GM13977 (cell line): ENCODE measurements at regions not wholly inside any gene's neighbourhood (a gene's known extent, or its start where the extent isn't known, plus 50 kb on each side); places are given as distances from the start of the nearest gene placed in this dataset.

Experiments used
- DNase-seq: peaks from one replicate; pipeline ENCODE4 v3.0.0; 2012; ENCODE audit warnings: low spot score
- CTCF ChIP-seq: IDR thresholded peaks from 2 replicates; pipeline ENCODE4 v1.5.1; 2012; ENCODE audit warnings: mild to moderate bottlenecking, control low read depth; ENCODE audit not compliant: insufficient read depth; ENCODE audit errors: extremely low read depth, missing control alignments
- in situ Hi-C: fragments of 300-500 bp; cut with MboI; formaldehyde crosslinking; loops from one replicate; pipeline ENCODE4 v1.12.0; 2022; ENCODE audit warnings: low sequenced_read_pairs, low pct_unique_long_range_greater_than_20kb, mixed read lengths, inconsistent platforms; ENCODE audit not compliant: unreplicated experiment

- DNase-seq: no peak
- no peak for TF ChIP-seq CTCF
- in situ Hi-C loops: no loop called here
Measured at GRCh38 chr6:102799051-102799450, 1405.5 kb downstream of the GRIK2 start.

- in situ Hi-C loops: no loop called here
- TF ChIP-seq CTCF: peak; percentile 4
- DNase-seq: no peak
Measured at GRCh38 chr6:102798636-102799035, 1405.1 kb downstream of the GRIK2 start.

- in situ Hi-C loops: no loop called here
- DNase-seq: no peak
- TF ChIP-seq CTCF: no peak
Measured at GRCh38 chr6:102793752-102794151, 1400.2 kb downstream of the GRIK2 start.

GRCh38 chr6:102774326-102774725, 1380.8 kb downstream of the GRIK2 start:
- in situ Hi-C loops: no loop called here
- TF ChIP-seq CTCF: no peak
- no peak for DNase-seq

GRCh38 chr6:102773636-102774035, 1380.1 kb downstream of the GRIK2 start:
- in situ Hi-C loops: no loop called here
- no peak for TF ChIP-seq CTCF
- DNase-seq: no peak

GRCh38 chr6:102766963-102767362, 1373.5 kb downstream of the GRIK2 start:
- no peak for DNase-seq
- TF ChIP-seq CTCF: no peak
- in situ Hi-C loops: no loop called here

GRCh38 chr6:102764317-102764716, 1370.8 kb downstream of the GRIK2 start:
- in situ Hi-C loops: no loop called here
- TF ChIP-seq CTCF: no peak
- no peak for DNase-seq
